Spleen (tissue), 11 donors: ENCODE measurements at regions not wholly inside any gene's neighbourhood (a gene's known extent, or its start where the extent isn't known, plus 50 kb on each side); places are given as distances from the start of the nearest gene placed in this dataset.

Experiments used
- DNase-seq: peaks from one replicate; pipeline ENCODE4 v3.0.0-alpha.2; 2020
- H3K27ac ChIP-seq, 8 donors: fragments of 200-600 bp; sonication (generic) in 7 of 8; 1 replicate in 4 of 8; 2 replicates in 4 of 8; pipeline versions ENCODE4 v1.5.0 to v1.8.0; 2016 to 2021; ENCODE audit warnings: inconsistent platforms in 4 of 8, mild to moderate bottlenecking in 4 of 8, moderate library complexity in 1 of 8
- H3K27me3 ChIP-seq, 7 donors: fragments of 200-600 bp; sonication (generic) in 6 of 7; replicated peaks in 1 of 7; 1 replicate in 4 of 7; 2 replicates in 3 of 7; pipeline versions ENCODE4 v1.5.0 to v1.8.0; 2016 to 2021; ENCODE audit warnings: inconsistent platforms in 3 of 7, mild to moderate bottlenecking in 1 of 7
- H3K36me3 ChIP-seq, 6 donors: fragments of 200-600 bp; sonication (generic) in 5 of 6; 1 replicate in 4 of 6; 2 replicates in 2 of 6; pipeline versions ENCODE4 v1.5.0 to v1.8.0; 2016 to 2021; ENCODE audit warnings: inconsistent platforms in 2 of 6
- H3K4me1 ChIP-seq, 6 donors: fragments of 200-600 bp; sonication (generic) in 5 of 6; 1 replicate in 3 of 6; 2 replicates in 3 of 6; pipeline versions ENCODE4 v1.5.0 to v1.8.0; 2016 to 2021; ENCODE audit warnings: inconsistent platforms in 3 of 6
- H3K4me3 ChIP-seq, 8 donors: fragments of 200-600 bp; sonication (generic) in 7 of 8; 1 replicate in 4 of 8; 2 replicates in 4 of 8; pipeline versions ENCODE4 v1.5.0 to v1.8.0; 2016 to 2021; ENCODE audit warnings: inconsistent platforms in 4 of 8, mild to moderate bottlenecking in 4 of 8, moderate library complexity in 2 of 8
- H3K9me3 ChIP-seq, 8 donors: fragments of 200-600 bp; sonication (generic) in 7 of 8; 1 replicate in 4 of 8; 2 replicates in 4 of 8; pipeline versions ENCODE4 v1.5.0 to v1.8.0; 2016 to 2021; ENCODE audit warnings: inconsistent platforms in 4 of 8
- POLR2A ChIP-seq, 3 donors: fragments of 450-650 bp; IDR thresholded peaks; one replicate each; pipeline ENCODE4 v1.5.1; 2017; ENCODE audit warnings: antibody characterized with exemption in 3 of 3, mild to moderate bottlenecking in 1 of 3
- POLR2AphosphoS5 ChIP-seq, 3 donors: sonication (generic); formaldehyde crosslinking; IDR thresholded peaks; one replicate each; pipeline ENCODE4 v1.5.1; 2017; ENCODE audit warnings: antibody characterized with exemption in 3 of 3
- WGBS, 5 donors: extraction: QIAGEN DNeasy Blood & Tissue Kit in 3 of 5; methylation state at CpG; one replicate each; pipeline versions ENCODE4 v1.1.5 to v1.1.7; 2013 to 2018; 5-methylcytosine and 5-hydroxymethylcytosine counted together
- intact Hi-C: fragments of 100-400 bp; cut with DNase I; formaldehyde crosslinking; loops from one replicate; pipeline ENCODE4 v1.15.0; 2023; ENCODE audit warnings: low total_unique reads
- TF ChIP-seq, protein P1 (sequence below), 11 experiments: fragments of 200-600 bp in 7 of 11; fragments of 450-650 bp in 4 of 11; sonication (generic) in 4 of 11; IDR thresholded peaks in 8 of 11; conservative IDR thresholded peaks in 3 of 11; 1 replicate in 7 of 11; 2 replicates in 4 of 11; pipeline versions ENCODE4 v1.4.0 to v1.8.0; 2016 to 2021; ENCODE audit warnings: antibody characterized with exemption in 11 of 11, inconsistent platforms in 4 of 11, mild to moderate bottlenecking in 1 of 11
- donor health status: healthy with polysubstance abuse.
- donor health status: DM: no; HTN: no; CAD: no; lungs with moderate emphysema.
- donor health status: DM: no; HTN: no; CAD: no.
- donor health status: Bipolar disorder and iron deficiency.
- donor health status: healthy.
- donor health status: DM: no; HTN: no; CAD: no.
- donor health status: DM: yes; HTN: yes; CAD: no.

DNA sequence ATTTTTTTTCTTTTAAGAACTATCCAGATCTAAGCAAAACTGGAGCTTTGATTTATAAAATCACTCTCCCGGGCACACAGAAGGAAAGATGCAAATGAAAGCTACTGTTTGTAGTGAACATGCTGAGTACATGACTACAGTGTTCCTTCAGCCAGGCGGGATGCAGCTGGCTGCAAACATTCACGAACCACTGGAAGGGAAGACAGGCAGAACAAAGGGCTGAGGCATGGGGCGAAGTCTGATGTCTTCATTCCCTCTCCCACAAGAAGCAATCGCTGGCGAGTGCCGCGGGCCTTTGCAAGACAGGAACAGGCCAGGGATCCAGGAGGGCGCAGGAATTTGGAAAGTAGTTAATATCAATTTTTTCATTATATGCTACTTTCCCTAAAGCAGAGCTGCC lies 257.9 kb upstream of the AJAP1 start:
- H3K4me1 ChIP-seq, result no peaks in the 10 kb centered on the region
- WGBS, 5 donors, result 59 to 76% (median 71%) methylated on average over 9 of the region's 9 CpGs
- no peaks in the 10 kb centered on the region for H3K36me3 ChIP-seq
- H3K27ac ChIP-seq, result no peak overlapping the region
- no peak for DNase-seq
- peaks cover 0 to 15% (median 0%) of the 10 kb centered on the region in 7 donors for H3K27me3 ChIP-seq
- TF ChIP-seq POLR2A (IDR thresholded peaks at IDR 0.05) (no peak), POLR2AphosphoS5 (IDR thresholded peaks at IDR 0.05) (no peak)
- TF ChIP-seq, protein P1, sequence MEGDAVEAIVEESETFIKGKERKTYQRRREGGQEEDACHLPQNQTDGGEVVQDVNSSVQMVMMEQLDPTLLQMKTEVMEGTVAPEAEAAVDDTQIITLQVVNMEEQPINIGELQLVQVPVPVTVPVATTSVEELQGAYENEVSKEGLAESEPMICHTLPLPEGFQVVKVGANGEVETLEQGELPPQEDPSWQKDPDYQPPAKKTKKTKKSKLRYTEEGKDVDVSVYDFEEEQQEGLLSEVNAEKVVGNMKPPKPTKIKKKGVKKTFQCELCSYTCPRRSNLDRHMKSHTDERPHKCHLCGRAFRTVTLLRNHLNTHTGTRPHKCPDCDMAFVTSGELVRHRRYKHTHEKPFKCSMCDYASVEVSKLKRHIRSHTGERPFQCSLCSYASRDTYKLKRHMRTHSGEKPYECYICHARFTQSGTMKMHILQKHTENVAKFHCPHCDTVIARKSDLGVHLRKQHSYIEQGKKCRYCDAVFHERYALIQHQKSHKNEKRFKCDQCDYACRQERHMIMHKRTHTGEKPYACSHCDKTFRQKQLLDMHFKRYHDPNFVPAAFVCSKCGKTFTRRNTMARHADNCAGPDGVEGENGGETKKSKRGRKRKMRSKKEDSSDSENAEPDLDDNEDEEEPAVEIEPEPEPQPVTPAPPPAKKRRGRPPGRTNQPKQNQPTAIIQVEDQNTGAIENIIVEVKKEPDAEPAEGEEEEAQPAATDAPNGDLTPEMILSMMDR (IDR thresholded peaks at IDR 0.05 in 8 of 11, conservative IDR thresholded peaks at IDR 0.05 in 3 of 11), result no peak
- H3K4me3 ChIP-seq, result no peak overlapping the region
- intact Hi-C loops, result no loop called here
- peaks cover 3 to 32% (median 21%) of the 10 kb centered on the region in 8 donors for H3K9me3 ChIP-seq

GRCh38 chr1:4397196-4397595 lies 257.2 kb upstream of the AJAP1 start:
- H3K4me3 ChIP-seq, result no peak overlapping the region
- 63 to 81% (median 69%) methylated on average over 4 of the region's 4 CpGs for WGBS, 5 donors
- H3K27me3 ChIP-seq, result peaks cover 0 to 15% (median 0%) of the 10 kb centered on the region in 7 donors
- H3K27ac ChIP-seq, result no peak overlapping the region
- no peak for TF ChIP-seq POLR2AphosphoS5 (IDR thresholded peaks at IDR 0.05)
- TF ChIP-seq, protein P1 (IDR thresholded peaks at IDR 0.05 in 8 of 11, conservative IDR thresholded peaks at IDR 0.05 in 3 of 11), result no peak
- TF ChIP-seq POLR2A (IDR thresholded peaks at IDR 0.05), result no peak
- peaks cover 3 to 26% (median 19%) of the 10 kb centered on the region in 8 donors for H3K9me3 ChIP-seq
- intact Hi-C loops, result no loop called here
- no peak for DNase-seq
- H3K4me1 ChIP-seq, result no peaks in the 10 kb centered on the region
- H3K36me3 ChIP-seq, result no peaks in the 10 kb centered on the region

DNA sequence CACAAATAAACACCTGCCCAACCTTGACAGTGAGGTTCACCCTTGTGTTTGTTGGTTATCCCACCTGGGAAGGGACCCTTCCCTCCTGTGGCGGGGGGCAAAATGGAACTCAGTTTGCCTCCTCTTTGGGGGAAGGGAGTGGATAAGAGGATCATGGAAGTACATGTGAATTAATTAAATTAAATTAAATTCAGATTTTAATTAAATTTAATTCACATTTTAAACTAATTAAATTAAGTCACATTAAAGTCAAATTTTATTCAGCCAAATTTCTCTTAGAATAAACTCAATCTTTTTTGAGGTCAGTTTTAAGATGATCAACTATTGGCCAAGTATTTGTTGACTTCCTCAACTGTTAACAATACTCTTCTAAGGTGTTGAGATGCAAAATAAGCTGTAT lies 252.4 kb upstream of the AJAP1 start:
- WGBS, 5 donors, result 88 to 95% (median 90%) methylated on average over 1 of the region's 1 CpG
- no peak for DNase-seq

DNA sequence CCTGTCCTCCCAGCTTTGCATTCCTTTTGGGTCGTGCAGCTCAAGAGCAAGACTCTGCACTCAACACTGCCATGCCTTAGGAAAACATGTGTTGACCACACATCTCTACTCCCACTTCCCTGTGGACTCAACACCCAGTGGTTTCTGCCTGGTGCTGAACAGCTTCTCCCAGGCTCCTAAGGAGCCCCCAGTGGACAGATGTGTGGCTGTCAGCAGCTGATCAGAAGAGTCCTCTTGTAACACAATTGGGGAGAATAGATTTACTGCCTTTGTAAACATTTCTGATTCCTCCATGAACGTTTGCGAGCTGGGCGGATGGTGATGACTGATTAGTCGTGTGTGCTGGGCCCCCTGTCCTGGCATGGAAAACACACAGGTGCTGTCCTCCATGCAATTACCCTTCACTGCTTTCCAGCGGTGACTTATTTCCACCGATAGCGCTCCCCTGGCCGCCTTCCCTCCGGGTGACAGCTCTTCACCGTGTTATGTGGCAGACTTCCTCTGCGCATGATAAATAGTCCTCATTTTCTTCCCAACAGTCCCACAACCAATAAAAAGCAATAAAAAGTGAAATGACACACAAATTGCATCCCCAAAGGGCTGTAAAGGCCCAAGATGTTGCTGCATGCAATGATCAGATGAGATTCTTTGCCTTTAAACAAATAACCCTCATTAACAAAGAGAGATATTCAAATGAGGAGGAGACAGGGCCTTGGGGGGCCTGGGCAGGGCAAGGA lies 249.4 kb upstream of the AJAP1 start:
- Histone ChIP-seq H3K36me3 (no peaks in the 10 kb centered on the region), H3K9me3 (no peaks in the 10 kb centered on the region), H3K27me3 (peaks cover 0 to 17% (median 0%) of the 10 kb centered on the region in 7 donors), H3K4me1 (no peaks in the 10 kb centered on the region), H3K4me3 (no peak overlapping the region), H3K27ac (no peak overlapping the region)
- WGBS, 5 donors, result 54 to 69% (median 67%) methylated on average over 12 of the region's 12 CpGs
- no peak for DNase-seq
- intact Hi-C loops, result no loop called here
- TF ChIP-seq POLR2A (IDR thresholded peaks at IDR 0.05) (no peak), POLR2AphosphoS5 (IDR thresholded peaks at IDR 0.05) (no peak)
- TF ChIP-seq, protein P1 (IDR thresholded peaks at IDR 0.05 in 8 of 11, conservative IDR thresholded peaks at IDR 0.05 in 3 of 11), result no peak

More for the DNA sequence above, 252.4 kb upstream of the AJAP1 start:
- peaks cover 0 to 10% (median 0%) of the 10 kb centered on the region in 7 donors for H3K27me3 ChIP-seq
- H3K9me3 ChIP-seq, result no peaks in the 10 kb centered on the region
- no peak overlapping the region for H3K27ac ChIP-seq
- H3K4me1 ChIP-seq, result no peaks in the 10 kb centered on the region
- TF ChIP-seq, protein P1 (IDR thresholded peaks at IDR 0.05 in 8 of 11, conservative IDR thresholded peaks at IDR 0.05 in 3 of 11), result no peak
- TF ChIP-seq POLR2AphosphoS5 (IDR thresholded peaks at IDR 0.05) (no peak), POLR2A (IDR thresholded peaks at IDR 0.05) (no peak)
- intact Hi-C loops, result no loop called here
- no peaks in the 10 kb centered on the region for H3K36me3 ChIP-seq
- no peak overlapping the region for H3K4me3 ChIP-seq
